Activated CD4-positive, alpha-beta T cell treated with anti-CD3 and anti-CD28 coated beads, Interleukin-2, amount 50 U/mL, for 48 hours (primary cell): ENCODE measurements at regions not wholly inside any gene's neighbourhood (a gene's known extent, or its start where the extent isn't known, plus 50 kb on each side); places are given as distances from the start of the nearest gene placed in this dataset.
A peak's percentile ranks its signal among the peaks of the same experiment; 100 is the strongest.
"Not testable (repeated sequence)": the region's sequence is repeated elsewhere in the genome, so short reads cannot be mapped to it uniquely, and the experiment has no call there.

ENCODE experiments used
- DNase-seq, 2 experiments: peaks; one replicate each; pipeline ENCODE4 v3.0.0-alpha.2; 2020

DNA sequence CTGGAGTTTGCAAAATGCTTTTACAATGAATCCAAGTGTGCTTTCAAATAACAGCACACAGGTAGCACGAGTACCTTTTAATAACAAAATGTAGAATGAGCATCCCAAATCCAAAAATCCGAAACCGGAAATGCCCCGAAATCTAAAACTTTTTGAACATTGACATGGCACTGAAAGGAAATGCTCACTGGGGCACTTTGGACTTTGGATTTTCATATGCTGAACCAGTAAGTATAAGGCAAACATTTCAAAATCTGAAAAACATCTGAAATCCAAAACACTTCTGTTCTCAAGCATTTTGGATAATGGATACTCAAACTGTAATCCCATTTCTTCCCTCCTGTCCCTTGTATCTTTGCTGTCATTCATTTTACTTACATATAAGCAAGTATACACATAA lies 50.1 kb downstream of the GCNT4 start:
- no peak for DNase-seq

DNA sequence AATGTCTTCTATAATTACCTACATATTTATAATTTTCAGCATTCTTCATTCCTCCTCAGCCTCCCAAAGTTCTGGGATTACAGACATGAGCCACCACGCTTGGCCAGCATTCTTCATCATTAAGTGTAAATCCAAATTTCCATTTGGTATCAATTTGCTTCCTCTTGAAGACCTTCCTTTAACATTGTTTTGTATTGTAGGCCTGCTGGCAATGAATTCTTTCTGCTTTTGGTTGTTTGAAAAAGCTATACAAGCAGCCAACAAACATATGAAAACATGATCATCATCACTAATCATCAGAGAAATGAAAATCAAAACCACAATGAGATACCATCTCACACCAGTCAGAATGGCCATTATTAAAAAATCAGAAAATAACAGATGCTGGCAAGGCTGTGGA lies 56.4 kb downstream of the GCNT4 start:
- no peak for DNase-seq

DNA sequence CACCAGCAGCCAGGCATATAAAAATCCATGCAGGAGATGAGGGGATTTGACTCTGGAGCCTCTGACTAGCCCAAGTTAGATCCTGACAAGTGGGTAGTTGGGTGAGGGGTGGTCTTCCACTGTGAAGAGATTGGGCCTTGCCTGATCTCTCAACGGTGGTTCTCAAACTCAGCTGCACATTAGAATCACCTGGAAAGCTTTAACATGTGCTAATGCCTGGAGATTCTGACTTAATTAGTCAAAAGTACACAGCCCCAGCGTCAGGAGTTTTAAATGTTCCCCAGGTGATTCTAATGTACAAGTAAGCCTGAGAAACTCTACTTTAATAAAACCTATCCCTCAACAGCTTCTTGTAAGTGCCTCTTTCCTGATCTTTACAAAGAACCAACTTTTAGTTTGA lies 57.5 kb downstream of the GCNT4 start:
- DNase-seq: no peak

DNA sequence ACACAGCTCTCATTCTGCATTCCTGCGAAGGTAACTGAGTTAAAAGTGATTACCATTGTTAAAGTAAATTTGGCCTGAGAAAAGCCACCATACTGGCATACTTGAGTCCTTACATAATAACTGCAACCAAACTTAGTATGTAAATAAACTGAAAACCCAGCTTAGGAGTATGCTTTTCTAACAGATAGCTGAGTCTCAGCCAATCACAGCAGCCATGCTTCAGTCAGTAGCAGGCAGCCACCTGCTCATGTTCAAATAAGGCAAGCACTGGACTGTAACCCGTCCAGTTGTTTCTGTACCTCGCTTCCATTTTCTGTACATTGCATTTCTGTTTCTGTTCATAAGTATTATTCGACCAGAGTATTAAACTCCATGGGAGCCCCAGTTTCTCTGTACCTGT lies 58.6 kb downstream of the GCNT4 start:
- DNase-seq: no peak

DNA sequence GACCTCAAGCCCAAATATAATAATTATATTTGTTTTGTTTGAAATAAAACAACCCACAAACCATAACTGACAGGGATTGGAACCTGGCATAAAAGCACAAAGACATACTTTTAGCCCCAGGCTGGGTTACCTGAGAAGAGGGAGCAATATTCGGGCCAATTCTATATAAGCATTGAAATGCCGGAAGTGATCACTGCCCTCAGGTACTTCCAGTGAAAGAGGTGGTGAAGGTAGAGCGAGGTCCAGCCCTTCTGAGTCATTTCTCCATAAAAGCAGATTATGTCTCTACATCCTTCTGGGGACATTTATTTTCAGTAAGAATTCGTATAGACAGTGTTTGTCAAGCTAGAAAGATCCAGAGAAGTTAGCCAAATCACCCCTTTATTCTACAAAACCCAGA lies 59.6 kb downstream of the GCNT4 start:
- no peak for DNase-seq

DNA sequence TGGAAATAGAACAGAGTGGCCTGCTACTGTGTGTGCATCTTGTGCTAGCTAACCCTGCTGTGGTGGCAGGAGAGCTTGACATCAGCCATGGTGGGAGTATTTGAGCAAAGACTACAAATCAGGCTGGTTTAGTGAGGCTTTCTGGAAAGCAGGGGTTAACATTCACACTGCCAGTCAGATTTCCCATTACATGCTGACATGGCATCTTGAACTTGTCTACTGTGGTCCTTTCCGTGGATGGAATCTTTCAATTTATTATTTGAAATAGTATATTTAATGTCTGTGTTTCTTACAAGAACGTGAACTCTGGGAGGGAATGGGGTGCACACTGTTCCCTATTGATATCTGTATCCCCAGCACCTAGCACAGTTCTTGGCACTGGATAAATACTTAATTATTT lies 60.8 kb downstream of the GCNT4 start:
- DNase-seq: no peak

DNA sequence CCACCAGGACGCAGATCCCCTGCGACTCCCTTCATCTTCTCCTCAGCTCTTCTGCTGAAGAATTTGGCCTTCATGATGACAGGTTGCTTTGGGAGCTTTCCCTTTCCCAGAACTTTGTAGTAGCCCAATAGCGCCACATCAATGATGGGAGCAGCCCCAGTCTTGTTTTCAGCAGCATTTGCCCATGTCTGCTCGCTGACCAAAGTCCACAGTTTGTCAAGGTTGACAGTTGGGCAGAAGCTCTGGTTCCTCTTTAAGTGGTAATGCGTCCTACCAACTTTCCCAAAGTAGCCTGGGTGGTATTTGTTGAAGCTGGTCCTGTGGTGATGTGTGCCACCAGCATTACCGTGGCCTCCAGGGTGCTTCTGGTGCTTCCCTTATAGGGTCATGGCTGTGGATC lies 62.2 kb downstream of the GCNT4 start:
- DNase-seq: no peak

DNA sequence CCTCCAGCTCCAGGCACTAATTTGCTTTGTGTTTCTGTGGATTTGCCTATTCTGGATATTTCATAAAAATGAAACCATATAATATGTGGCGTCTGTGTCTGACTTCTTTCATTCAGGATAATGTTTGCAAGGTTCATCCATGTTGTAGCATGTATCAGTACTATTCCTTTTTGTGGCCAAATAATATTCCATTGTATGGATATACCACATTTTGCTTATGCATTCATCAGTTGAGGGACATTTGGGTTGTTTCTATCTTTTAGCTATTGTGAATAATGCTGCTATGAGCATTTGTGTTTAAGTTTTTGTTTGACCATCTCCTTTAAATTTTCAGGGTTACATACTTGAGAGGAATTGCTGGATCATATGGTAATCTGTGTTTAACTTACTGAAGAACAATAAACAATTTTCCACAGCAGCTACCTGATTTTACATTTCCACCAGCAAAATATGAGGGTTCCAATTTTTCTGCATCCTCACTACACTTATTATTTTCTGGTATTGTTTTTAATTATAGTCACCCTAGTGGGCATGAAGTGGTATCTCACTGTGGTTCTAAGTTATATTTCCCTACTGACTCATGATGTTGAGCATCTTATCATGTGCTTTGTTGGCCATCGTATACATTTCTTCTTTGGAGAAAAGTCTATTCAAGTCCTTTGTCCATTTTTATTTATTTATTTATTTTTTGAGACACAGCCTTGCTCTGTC lies 63.9 kb downstream of the GCNT4 start:
- no peak for DNase-seq

DNA sequence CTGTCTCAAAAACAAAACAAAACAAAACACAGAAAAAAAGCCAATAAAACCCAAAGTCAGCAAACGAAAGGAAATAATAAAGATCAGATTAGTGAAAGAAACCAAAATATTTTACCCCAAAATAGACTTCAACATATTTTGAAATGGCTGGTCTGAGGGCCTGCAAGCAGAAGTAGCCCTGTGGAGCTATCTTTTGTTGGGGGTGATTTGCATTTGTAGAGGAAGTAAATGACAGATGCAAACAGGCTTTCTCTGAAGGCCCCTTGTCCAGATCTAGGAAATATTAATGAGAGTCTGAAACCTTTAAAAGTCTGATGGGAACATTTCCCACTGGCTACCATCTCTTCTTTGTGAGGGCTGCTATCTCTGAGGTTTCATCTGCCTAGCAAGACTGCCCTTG lies 74.0 kb downstream of the GCNT4 start:
- no peak for DNase-seq

DNA sequence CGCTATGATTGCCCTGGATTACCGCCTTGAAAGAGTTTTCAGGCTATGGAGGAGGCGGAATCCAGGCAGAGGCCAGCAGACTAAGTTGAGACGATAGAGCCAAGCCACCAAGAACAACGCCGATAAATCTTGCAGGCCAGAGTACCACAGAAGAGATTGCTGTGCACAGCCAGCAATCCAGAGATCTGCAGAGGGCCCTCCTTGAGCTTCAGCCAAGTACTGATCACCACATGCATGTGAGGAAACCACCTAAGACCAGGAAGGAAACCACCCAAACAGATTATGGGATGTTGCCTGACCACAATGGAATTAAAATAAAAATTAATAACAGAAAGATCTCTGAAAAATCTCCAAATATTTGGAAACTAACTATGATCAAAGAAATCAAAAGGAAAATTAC lies 74.9 kb downstream of the GCNT4 start:
- no peak for DNase-seq

DNA sequence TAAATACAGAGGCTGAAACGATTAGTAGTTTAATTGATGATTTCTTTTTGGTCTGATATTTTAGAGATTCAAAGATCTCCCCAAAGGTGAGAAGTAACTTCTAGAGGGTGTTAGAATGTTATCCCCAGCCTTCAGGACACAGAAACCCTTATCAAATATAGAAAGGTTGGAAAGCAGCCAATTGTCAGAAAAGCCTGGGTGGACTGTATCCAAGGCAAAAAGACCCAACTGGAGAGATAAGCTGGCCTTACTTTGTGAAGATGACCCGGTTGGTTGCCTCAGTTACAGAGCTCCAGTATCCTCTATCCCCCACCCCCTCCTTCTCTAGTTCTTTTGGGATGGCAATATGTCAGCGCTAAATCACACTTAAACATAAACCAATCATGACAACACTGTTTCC lies 75.7 kb downstream of the GCNT4 start:
- no peak for DNase-seq

DNA sequence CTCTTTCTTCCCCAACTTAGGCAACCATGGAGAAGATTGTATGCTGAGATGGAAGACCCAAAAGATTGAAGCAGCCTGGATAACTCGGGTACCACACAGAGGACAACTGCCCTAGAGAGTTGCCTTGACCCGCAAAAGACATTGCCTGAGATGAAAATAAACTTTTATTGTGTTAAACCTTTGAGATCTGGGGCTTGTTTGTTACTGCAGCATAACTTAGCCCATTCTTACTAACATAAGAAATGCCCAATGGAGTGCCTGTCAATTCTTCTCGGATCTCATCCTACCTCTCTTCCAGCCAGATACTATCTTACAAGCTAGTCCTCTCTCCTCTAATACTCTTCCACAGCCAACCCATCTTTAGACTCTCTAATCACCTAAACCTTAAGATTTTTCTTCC lies 76.8 kb downstream of the GCNT4 start:
- no peak for DNase-seq

DNA sequence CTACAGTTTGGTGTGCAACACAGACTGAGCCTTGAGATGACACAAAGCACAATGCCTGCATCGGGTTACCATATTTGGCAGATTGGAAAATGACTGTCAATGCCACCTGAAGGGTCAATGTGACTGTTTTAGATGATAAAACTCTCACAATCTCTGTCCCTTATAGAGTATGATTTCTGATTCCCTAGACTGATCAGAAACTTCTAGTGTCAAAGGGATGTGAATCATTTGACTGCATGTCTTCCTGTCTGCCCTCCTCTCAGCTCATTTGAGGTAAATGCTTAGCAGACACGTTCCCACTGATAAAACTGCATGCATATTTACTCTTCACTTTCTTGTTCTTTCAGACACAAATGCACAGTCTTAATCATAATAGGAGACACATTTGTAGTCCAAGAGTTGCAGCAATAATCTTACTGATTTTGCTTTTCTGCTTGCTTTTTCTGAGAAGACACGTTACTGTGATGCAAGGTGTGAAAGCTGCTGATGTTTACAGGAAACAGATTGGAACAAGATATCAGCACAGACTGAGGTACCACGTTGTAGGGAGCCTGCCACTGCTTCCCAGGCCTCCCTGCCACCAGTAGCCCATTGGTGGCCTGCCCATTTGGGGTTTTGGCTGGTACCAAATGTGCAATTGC lies 77.8 kb downstream of the GCNT4 start:
- peak in 1 of 2 experiments; percentile 12 for DNase-seq

DNA sequence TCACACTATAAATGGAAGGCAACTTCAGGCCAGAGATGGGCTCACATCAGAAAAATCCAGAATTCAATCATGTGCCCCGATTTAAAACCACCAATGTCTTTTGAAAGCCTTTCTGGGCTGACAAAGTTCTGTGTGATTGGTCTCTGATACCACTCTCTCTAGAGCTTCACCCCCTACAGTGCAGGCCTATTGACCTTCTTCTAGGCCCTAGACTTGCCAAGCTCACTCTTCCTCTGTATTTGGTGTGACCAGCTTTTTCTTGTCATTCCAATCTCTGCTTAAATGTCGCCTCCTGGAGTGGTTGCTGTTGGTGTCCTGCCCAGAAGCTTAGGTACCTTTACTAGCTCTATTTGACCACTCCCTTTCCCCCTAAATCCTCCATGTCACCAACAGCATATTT lies 78.7 kb downstream of the GCNT4 start:
- DNase-seq: no peak

DNA sequence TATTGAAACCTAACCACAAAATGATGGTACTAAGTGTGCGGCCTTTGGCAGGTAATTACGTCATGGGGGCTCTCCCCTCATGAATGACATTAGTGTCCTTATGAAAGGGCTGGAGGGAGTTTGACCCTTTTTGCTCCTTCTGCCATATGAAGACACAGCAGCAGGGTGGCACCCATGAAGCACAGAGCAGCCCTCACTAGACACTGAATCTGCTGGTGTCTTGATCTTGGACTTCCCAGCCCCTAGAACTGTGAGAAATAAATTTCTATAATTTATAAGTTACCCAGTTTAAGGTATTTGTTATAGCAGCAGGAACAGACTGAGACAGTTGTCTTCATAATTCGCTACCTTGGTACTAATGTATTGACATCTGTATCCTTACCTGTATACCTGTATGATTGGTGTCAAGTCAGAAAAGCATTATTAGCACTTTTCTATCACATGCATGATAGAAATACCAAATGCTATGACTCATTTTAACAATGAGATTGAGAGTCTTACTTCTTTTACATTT lies 80.4 kb downstream of the GCNT4 start:
- no peak for DNase-seq

DNA sequence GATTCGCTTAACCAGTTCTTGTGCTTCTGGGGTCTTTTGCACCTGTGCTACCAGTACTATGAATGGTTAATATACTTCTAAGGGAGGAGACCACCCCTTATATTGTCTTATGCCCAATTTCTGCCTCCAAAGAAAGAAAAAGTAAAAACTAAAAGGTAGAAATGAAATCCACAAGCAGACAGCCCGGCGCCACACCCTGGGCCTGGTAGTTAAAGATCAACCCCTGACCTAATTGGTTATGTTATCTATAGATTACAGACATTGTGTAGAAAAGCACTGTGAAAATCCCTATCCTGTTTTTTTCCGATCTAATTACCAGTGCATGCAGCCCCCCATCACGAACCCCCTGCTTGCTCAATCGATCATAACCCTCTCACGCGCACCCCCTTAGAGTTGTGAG lies 81.5 kb downstream of the GCNT4 start:
- not testable (repeated sequence) for DNase-seq

DNA sequence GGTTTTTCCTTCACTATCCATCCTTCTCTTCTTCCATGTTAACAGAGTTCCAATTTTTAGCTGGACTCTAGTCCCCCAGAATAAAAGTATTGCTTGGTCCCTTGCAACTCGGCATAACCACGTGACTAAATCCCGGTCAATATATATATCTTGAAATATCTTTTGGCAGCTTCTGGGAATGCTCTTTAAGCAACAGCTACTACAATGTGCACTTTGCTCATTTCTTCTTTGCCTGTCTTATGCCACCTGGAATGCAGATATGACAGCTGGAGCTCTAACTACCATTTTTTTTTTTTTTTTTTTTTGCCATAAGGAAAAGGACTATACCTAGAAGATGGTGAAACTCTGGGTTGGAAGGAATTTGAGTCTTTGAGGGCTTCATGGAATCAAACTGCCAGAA lies 82.6 kb downstream of the GCNT4 start:
- DNase-seq: no peak

DNA sequence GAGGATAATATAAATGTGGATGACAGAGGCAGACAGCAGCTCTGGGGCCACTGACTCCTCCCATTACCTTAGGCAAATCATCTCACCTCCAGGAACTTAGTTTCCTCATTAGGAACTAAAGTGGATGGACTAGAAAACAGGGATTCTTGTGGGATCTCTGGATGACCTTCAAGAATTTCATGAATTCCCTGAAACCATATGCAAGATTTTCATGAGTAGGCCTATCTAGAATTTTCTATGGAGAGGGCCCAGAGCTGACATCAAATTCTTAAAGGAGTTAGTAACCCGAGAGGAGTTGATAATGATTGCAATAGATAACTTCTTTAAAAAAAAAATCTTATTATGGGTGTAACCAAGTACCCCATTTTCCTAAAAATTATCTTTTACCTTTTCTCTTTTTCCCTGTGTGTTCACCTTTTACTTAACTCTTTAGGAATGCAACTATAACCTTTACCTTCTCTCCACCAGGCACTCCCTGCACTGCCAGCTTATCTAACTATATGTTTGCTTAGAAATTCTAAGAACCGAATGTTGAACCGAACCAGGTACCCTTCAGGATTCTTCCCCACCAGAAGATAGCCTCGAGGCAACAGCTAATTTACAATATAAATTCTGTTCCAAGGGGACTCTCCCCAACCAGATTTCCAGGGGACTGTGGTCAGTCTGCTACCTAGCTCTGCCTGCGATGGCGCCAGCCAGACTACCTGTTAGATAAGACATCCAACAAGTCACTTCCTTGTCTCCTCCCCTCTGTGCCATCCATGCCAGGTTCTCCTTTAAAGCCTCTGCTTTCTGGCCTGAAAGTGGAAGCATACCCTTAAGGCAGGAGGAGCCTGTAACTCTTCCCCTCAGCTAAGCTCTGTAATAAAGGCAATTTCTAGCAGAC lies 86.0 kb downstream of the GCNT4 start:
- no peak for DNase-seq

DNA sequence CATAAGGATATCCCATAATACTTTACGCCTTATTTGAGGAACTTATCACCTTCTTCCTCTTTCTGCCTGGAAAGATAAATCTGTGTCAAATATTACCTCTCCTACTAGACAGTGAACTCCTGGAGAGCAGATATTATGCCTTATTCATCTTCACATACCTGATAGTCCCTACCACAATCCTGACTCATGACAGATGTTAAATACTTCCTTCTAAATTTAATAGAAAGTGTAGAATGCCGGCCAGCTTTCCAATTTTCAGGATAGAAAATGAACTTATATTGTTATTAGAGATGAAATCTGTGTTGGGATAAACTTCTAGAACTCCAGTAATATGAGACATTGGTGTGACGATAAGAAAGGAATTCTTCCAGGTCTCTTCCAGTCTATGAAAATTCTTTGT lies 89.0 kb downstream of the GCNT4 start:
- DNase-seq: no peak

DNA sequence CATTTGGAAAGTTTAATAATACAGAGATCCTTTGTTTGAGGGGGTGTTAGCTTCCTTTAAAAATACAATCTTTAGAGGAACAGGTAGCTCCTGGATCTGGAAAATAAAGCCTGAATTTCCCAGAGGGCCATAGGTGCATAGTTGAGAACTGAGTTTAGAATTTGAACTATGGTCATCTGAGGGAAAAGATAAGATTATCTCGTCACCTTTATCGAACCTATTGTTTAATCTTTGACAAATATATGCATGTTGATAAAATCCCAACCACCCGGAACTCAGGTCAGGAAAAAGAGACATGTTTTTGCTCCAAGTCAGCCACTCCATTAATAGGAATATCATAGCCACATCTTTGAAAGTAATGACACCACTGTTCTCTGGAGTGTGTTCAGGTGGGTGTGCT lies 91.7 kb upstream of the FAM169A start:
- DNase-seq: no peak

DNA sequence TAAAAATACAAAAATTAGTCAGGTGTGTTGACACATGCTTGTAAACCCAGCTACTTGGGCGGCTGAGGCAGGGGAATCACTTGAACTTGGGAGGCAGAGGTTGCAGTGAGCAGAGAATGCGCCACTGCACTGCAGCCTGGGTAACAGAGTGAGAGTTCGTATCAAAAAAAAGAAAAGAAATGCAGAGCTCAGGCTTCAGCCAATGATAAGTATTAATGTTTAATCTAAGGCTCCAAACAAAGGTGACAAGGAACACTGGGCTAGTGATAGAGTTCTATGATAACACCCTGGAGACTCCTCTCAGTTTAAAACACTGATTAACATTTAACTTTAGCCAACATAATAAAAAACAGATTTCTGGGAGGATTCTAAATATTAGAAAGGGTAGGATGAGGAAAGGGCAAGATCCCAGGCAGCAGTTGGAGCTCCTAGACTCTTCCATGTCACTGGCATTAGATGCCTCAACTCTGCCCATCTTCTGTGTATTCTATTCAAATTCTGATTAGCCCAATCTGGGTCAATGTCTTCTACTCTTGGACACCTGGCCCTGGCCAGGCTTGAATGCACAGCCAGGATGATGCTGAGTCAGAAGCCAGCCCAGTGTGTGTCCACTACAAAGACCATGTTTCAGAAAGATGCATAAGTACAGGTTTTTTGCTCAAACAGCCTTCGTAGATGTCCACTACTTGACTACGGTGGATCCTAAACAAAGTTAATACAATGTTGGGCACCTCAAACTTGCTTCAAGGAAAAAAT lies 91.0 kb upstream of the FAM169A start:
- no peak for DNase-seq

DNA sequence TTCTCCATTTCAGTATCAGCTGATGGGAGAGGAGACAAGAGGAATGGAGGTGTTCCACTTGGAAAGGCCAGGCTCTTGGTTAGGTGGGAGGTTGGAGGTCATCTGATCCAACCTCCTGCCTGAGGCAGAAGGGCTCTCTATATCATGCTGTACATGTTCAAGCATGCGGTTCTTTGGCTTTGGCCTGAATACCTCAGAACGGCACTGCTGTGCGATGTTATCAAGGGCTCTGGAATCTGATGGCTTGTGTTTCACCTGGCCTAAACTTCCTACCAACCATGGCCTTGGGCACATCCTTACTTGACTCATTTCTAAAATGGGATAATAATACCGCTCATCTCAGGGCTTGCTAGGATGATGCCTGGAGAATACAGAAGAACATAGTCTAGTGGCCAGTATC lies 90.1 kb upstream of the FAM169A start:
- DNase-seq: no peak

DNA sequence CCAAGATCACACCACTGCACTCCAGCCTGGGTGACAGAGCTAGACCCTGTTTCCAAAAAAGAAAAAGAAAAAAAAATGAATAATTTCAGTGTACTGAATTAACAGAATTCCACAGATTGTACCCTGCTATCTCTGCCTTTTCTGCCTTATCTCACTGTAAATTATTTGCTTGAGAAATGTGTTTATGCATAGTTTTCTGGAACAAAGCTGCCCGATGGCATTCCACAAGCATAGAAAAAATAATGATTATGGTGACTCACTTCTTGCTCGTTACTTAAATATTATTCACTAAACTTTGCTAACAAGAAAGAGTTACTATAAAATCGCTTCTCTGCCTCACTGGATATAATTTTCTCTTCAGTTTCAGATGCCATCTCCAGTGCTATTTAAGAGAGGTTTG lies 88.7 kb upstream of the FAM169A start:
- no peak for DNase-seq
